ENCODE measurements at regions not wholly inside any gene's neighbourhood (a gene's known extent, or its start where the extent isn't known, plus 50 kb on each side); places are given as distances from the start of the nearest gene placed in this dataset.
"Not testable (repeated sequence)": the region's sequence is repeated elsewhere in the genome, so short reads cannot be mapped to it uniquely, and the experiment has no call there.

GRCh38 chr2:176885661-176886060, 326.9 kb upstream of the HNRNPA3 start:
- no peak for DNase-seq

GRCh38 chr2:176891105-176891504, 321.5 kb upstream of the HNRNPA3 start:
- no peak for DNase-seq

GRCh38 chr2:176891857-176892256, 320.7 kb upstream of the HNRNPA3 start:
- no peak for DNase-seq

GRCh38 chr2:176892676-176893226, 319.8 kb upstream of the HNRNPA3 start:
- DNase-seq = peak; percentile 91

GRCh38 chr2:176895158-176895557, 317.4 kb upstream of the HNRNPA3 start:
- DNase-seq = no peak

- peak; percentile 44 for DNase-seq
Observed at GRCh38 chr2:176902454-176902853, 310.1 kb upstream of the HNRNPA3 start.

GRCh38 chr2:176904053-176904452, 308.5 kb upstream of the HNRNPA3 start:
- not testable (repeated sequence) for DNase-seq

GRCh38 chr2:176907341-176907740, 305.3 kb upstream of the HNRNPA3 start:
- no peak for DNase-seq

- no peak for DNase-seq
Observed at GRCh38 chr2:176910828-176911227, 301.8 kb upstream of the HNRNPA3 start.

- no peak for DNase-seq
Observed at GRCh38 chr2:176913955-176914354, 298.6 kb upstream of the HNRNPA3 start.

- no peak for DNase-seq
Observed at GRCh38 chr2:176914371-176914770, 298.2 kb upstream of the HNRNPA3 start.

- not testable (repeated sequence) for DNase-seq
Observed at GRCh38 chr2:176922545-176922944, 290.0 kb upstream of the HNRNPA3 start.

GRCh38 chr2:176923205-176923604, 289.4 kb upstream of the HNRNPA3 start:
- no peak for DNase-seq

GRCh38 chr2:176924909-176925534, 287.6 kb upstream of the HNRNPA3 start:
- no peak for DNase-seq

- no peak for DNase-seq
Observed at GRCh38 chr2:176926453-176926852, 286.1 kb upstream of the HNRNPA3 start.

GRCh38 chr2:176929387-176929786, 283.2 kb upstream of the HNRNPA3 start:
- not testable (repeated sequence) for DNase-seq

GRCh38 chr2:176931588-176932563, 280.7 kb upstream of the HNRNPA3 start:
- DNase-seq = no peak

GRCh38 chr2:176934131-176934530, 278.5 kb upstream of the HNRNPA3 start:
- DNase-seq = no peak

GRCh38 chr2:176934869-176935415, 277.7 kb upstream of the HNRNPA3 start:
- no peak for DNase-seq

GRCh38 chr2:176935543-176936102, 277.0 kb upstream of the HNRNPA3 start:
- DNase-seq = no peak

GRCh38 chr2:176936410-176936809, 276.2 kb upstream of the HNRNPA3 start:
- DNase-seq = no peak

GRCh38 chr2:176944998-176945397, 267.6 kb upstream of the HNRNPA3 start:
- no peak for DNase-seq

- no peak for DNase-seq
Observed at GRCh38 chr2:176947754-176948153, 264.8 kb upstream of the HNRNPA3 start.

Data from NCI-H1436 (cell line).